ENCODE measurements at regions not wholly inside any gene's neighbourhood (a gene's known extent, or its start where the extent isn't known, plus 50 kb on each side); places are given as distances from the start of the nearest gene placed in this dataset.

DNA sequence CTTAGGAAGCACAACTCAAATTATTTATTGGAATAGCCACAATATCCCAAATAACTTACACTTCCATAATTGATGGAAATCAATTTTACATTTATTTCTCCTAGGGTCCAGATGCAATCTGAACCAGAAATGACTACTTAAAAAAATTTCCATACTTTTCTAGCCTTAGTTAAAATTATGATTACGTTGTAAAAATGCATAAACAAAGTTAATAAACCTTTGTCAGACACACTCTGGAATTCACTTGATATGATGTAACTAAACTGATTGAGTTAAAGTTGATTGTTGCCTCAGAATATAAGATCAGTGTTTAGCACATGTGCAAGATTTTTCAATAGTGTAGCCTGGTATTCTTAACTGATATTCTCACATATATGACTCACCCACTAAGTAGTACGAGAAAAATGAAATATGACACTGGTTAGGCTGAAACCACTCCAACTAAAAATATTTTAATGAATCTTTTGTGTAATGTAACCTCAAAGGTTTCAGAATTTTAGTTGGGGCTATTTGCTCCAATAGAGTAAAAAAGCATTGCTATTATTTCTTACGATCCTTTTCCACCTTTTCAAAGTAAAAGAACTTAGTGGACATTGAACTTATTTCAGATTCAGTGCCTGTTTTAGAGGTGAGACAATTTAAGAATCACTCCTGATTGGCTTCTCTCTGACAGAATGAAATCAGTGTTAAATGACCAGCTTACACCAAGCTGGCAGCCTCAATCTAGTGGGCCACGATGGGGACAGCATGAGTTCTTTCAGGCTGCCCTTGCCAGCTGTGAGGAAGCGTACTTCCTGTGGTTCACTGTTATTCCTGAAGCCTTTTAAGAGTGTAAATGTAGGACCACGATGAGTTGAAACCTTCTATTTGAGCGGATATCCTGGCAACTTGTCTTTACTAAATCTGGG is 277.2 kb upstream of the CDH9 start:
- Histone ChIP-seq H3K36me3 (no peaks in the 10 kb centered on the region), H3K27me3 (ENCODE audit: low read depth) (no peaks in the 10 kb centered on the region), H3K9me3 (no peaks in the 10 kb centered on the region), H3K27ac (no peak overlapping the region), H3K4me1 (no peaks in the 10 kb centered on the region), H3K4me3 (no peak overlapping the region)
- DNase-seq (no peak), ATAC-seq (no peak)
- TF ChIP-seq, protein P1, sequence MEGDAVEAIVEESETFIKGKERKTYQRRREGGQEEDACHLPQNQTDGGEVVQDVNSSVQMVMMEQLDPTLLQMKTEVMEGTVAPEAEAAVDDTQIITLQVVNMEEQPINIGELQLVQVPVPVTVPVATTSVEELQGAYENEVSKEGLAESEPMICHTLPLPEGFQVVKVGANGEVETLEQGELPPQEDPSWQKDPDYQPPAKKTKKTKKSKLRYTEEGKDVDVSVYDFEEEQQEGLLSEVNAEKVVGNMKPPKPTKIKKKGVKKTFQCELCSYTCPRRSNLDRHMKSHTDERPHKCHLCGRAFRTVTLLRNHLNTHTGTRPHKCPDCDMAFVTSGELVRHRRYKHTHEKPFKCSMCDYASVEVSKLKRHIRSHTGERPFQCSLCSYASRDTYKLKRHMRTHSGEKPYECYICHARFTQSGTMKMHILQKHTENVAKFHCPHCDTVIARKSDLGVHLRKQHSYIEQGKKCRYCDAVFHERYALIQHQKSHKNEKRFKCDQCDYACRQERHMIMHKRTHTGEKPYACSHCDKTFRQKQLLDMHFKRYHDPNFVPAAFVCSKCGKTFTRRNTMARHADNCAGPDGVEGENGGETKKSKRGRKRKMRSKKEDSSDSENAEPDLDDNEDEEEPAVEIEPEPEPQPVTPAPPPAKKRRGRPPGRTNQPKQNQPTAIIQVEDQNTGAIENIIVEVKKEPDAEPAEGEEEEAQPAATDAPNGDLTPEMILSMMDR (IDR thresholded peaks at IDR 0.05): no peak
- intact Hi-C loops (cut with DNase I): no loop called here

DNA sequence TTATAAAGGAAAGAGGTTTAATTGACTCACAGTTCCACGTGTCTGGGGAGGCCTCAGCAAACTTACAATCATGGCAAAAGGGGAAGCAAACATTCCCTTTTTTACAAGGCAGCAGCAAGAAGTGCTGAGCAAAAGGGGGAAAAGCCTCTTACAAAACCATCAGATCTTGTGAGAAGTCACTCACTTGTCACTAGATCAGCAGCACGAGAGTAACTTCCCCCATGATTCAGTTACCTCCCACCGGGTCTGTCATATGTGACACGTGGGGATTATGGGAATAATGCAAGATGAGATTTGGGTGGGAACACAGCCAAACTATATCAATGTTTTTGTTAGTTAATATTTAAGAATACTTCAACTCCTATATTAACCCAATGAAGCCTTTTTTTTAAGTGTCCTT is 275.2 kb upstream of the CDH9 start:
- H3K27ac ChIP-seq: no peak overlapping the region
- ATAC-seq (no peak), DNase-seq (no peak)
- H3K4me1 ChIP-seq: no peaks in the 10 kb centered on the region
- no peaks in the 10 kb centered on the region for H3K27me3 ChIP-seq (ENCODE audit: low read depth)
- no peak overlapping the region for H3K4me3 ChIP-seq
- intact Hi-C loops (cut with DNase I): no loop called here
- no peaks in the 10 kb centered on the region for H3K9me3 ChIP-seq
- TF ChIP-seq, protein P1 (IDR thresholded peaks at IDR 0.05): no peak
- no peaks in the 10 kb centered on the region for H3K36me3 ChIP-seq

DNA sequence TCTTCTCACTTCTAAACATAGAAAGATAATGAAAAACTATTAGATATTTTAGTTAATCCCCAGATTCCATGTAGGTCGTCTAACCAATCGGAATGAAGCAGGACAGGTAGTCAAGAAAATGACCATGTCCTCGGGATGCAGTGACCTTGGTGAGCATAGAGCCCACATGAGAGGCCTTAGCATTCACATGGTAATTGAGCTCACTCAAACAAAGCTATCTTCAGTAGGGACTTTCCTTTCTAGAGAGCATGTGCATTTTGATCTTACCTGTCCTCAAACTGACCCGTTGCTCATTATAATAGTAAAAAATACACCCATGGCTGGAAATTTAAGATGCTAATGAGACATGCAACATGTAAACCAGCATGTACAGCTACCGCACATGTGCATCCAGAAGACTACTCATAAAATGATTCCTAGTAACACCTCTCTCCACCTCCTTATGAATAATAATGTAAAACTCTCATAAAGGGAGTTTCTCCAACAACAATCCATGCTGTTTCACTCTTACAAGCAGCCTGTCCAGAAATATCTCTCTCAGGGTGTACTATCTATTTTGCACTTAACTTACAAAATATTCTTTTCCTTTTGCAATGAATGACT is 274.0 kb upstream of the CDH9 start:
- no peaks in the 10 kb centered on the region for H3K4me1 ChIP-seq
- no peaks in the 10 kb centered on the region for H3K9me3 ChIP-seq
- ATAC-seq (no peak), DNase-seq (no peak)
- intact Hi-C loops (cut with DNase I): no loop called here
- H3K27me3 ChIP-seq (ENCODE audit: low read depth): no peaks in the 10 kb centered on the region
- TF ChIP-seq, protein P1 (IDR thresholded peaks at IDR 0.05): no peak
- no peaks in the 10 kb centered on the region for H3K36me3 ChIP-seq
- H3K4me3 ChIP-seq: no peak overlapping the region
- H3K27ac ChIP-seq: no peak overlapping the region

DNA sequence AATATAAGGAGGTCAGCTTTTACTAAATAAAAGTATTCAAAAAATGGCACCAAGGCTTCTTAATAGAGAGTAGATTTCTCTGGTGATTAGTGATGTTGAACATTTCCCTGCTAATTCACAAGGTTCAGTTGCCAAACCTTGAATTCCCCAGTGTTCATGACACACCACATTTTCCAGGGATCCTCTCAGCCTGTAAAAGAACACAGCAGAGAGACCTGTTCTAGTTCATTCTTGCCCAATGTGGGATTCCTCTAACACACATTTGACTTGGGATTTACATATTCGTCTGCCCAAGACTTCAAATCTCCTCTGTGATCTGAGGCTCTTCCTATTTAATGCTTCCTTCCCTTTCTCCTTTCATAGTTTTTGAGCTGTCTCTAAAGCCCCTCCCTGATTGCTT is 273.2 kb upstream of the CDH9 start:
- Histone ChIP-seq H3K27ac (no peak overlapping the region), H3K9me3 (no peaks in the 10 kb centered on the region), H3K36me3 (no peaks in the 10 kb centered on the region), H3K4me1 (no peaks in the 10 kb centered on the region), H3K4me3 (no peak overlapping the region), H3K27me3 (ENCODE audit: low read depth) (no peaks in the 10 kb centered on the region)
- no peak for ATAC-seq
- TF ChIP-seq, protein P1 (IDR thresholded peaks at IDR 0.05): no peak
- no peak for DNase-seq
- intact Hi-C loops (cut with DNase I): no loop called here

DNA sequence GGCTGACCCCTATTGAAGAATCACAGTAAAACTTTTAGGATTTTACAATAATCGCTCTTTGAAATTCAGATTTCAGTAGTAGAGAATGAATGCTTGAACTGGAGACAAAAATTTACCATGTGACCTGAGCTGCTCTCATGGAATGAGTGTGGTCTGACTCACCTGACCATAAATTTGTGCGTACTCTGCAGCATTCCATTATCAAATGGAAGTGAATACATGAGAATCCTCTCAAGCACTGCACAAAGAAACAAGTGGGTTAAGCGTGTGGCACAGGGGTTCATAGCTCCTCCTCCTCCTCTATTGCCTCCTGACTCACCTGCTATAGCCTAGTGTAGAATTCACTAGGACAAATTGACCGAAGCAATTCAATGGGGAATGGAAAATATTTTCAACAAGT is 269.8 kb upstream of the CDH9 start:
- Histone ChIP-seq H3K36me3 (no peaks in the 10 kb centered on the region), H3K27me3 (ENCODE audit: low read depth) (no peaks in the 10 kb centered on the region), H3K4me3 (no peak overlapping the region), H3K9me3 (no peaks in the 10 kb centered on the region), H3K27ac (no peak overlapping the region), H3K4me1 (no peaks in the 10 kb centered on the region)
- no peak for DNase-seq
- ATAC-seq: no peak
- TF ChIP-seq, protein P1 (IDR thresholded peaks at IDR 0.05): no peak
- intact Hi-C loops (cut with DNase I): no loop called here
